HG03521 (cell line): ENCODE measurements at regions not wholly inside any gene's neighbourhood (a gene's known extent, or its start where the extent isn't known, plus 50 kb on each side); places are given as distances from the start of the nearest gene placed in this dataset.

Experiments
- ATAC-seq: cut with Tn5 transposase; IDR thresholded peaks from one replicate; pipeline ENCODE4 v1.9.1; 2021; ENCODE audit warnings: mild to moderate bottlenecking, moderate library complexity; ENCODE audit not compliant: unreplicated experiment

- ATAC-seq = no peak
These were observed 304.1 kb upstream of the MME start for GRCh38 chr3:154775821-154776548.

- no peak for ATAC-seq
These were observed 313.2 kb upstream of the MME start for GRCh38 chr3:154766765-154767503.

GRCh38 chr3:154764856-154765640 is 315.1 kb upstream of the MME start:
- ATAC-seq = no peak

- ATAC-seq = no peak
These were observed 317.6 kb upstream of the MME start for GRCh38 chr3:154762486-154762885.

GRCh38 chr3:154759966-154760365 is 320.2 kb upstream of the MME start:
- no peak for ATAC-seq

GRCh38 chr3:154758109-154758868 is 321.8 kb upstream of the MME start:
- ATAC-seq = no peak

GRCh38 chr3:154753101-154753500 is 323.1 kb upstream of the GPR149 start:
- no peak for ATAC-seq

- ATAC-seq = no peak
These were observed 319.5 kb upstream of the GPR149 start for GRCh38 chr3:154749514-154749913.

- ATAC-seq = no peak
These were observed 315.9 kb upstream of the GPR149 start for GRCh38 chr3:154745929-154746328.

GRCh38 chr3:154745122-154745521 is 315.1 kb upstream of the GPR149 start:
- no peak for ATAC-seq

GRCh38 chr3:154743418-154743817 is 313.4 kb upstream of the GPR149 start:
- ATAC-seq = no peak

GRCh38 chr3:154734468-154734867 is 304.5 kb upstream of the GPR149 start:
- no peak for ATAC-seq

- ATAC-seq = no peak
These were observed 300.2 kb upstream of the GPR149 start for GRCh38 chr3:154730186-154730585.

- no peak for ATAC-seq
These were observed 299.8 kb upstream of the GPR149 start for GRCh38 chr3:154729741-154730140.

GRCh38 chr3:154728285-154728684 is 298.3 kb upstream of the GPR149 start:
- ATAC-seq = no peak

- no peak for ATAC-seq
These were observed 290.9 kb upstream of the GPR149 start for GRCh38 chr3:154720921-154721320.

- ATAC-seq = no peak
These were observed 288.1 kb upstream of the GPR149 start for GRCh38 chr3:154718053-154718452.

GRCh38 chr3:154716170-154716569 is 286.2 kb upstream of the GPR149 start:
- ATAC-seq = no peak

- ATAC-seq = no peak
These were observed 278.6 kb upstream of the GPR149 start for GRCh38 chr3:154708554-154708953.

- ATAC-seq = no peak
These were observed 271.1 kb upstream of the GPR149 start for GRCh38 chr3:154701055-154701454.

- ATAC-seq = no peak
These were observed 260.4 kb upstream of the GPR149 start for GRCh38 chr3:154690413-154690812.
